Skeletal muscle tissue (tissue), 3 donors: ENCODE measurements at regions not wholly inside any gene's neighbourhood (a gene's known extent, or its start where the extent isn't known, plus 50 kb on each side); places are given as distances from the start of the nearest gene placed in this dataset.

Source experiments
- H3K27ac ChIP-seq: one replicate; pipeline ENCODE4 v1.7.0; 2013; ENCODE audit warnings: mild to moderate bottlenecking, low read depth, low read length, inconsistent platforms
- H3K27me3 ChIP-seq, 3 donors: one replicate each; pipeline ENCODE4 v1.7.0; 2013; ENCODE audit warnings: low read length in 3 of 3; ENCODE audit not compliant: control insufficient read depth in 3 of 3, insufficient read depth in 3 of 3
- H3K36me3 ChIP-seq, 3 donors: one replicate each; pipeline ENCODE4 v1.7.0; 2013; ENCODE audit warnings: low read length in 3 of 3; ENCODE audit not compliant: control insufficient read depth in 3 of 3, insufficient read depth in 3 of 3
- H3K4me1 ChIP-seq, 3 donors: one replicate each; pipeline ENCODE4 v1.7.0; 2013; ENCODE audit warnings: low read length in 3 of 3, mild to moderate bottlenecking in 3 of 3; ENCODE audit not compliant: control insufficient read depth in 3 of 3, insufficient read depth in 3 of 3
- H3K4me3 ChIP-seq, 3 donors: one replicate each; pipeline ENCODE4 v1.7.0; 2013; ENCODE audit warnings: low read length in 3 of 3
- H3K9ac ChIP-seq, 3 donors: one replicate each; pipeline ENCODE4 v1.7.0; 2013; ENCODE audit warnings: low read length in 3 of 3, mild to moderate bottlenecking in 3 of 3, moderate library complexity in 2 of 3, low read depth in 1 of 3
- H3K9me3 ChIP-seq, 3 donors: one replicate each; pipeline ENCODE4 v1.7.0; 2013; ENCODE audit warnings: low read length in 3 of 3; ENCODE audit not compliant: control insufficient read depth in 3 of 3
- donor health status: Osteomylitis.

DNA sequence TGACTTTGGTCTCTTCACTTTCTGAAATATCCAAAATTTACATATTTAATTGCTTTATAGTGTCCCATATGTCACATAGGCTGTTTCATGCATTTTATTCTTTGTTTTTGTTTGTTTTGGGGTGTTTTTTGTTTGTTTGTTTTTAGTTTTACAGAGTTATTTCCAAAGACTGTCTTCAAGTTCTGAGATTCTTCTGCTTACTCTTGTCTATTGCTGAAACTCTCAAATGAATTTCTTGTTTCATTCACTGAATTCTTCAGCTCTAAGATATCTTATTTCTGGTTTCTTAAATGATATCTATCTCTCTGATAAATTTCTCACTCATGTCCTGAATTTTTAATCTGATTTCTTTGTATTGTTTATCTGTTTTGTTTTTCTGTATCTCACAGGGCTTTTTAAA is 412.0 kb upstream of the ATP2B1 start:
- peaks cover 0 to 5% (median 3%) of the 10 kb centered on the region in 3 donors for H3K4me1 ChIP-seq
- no peak overlapping the region for H3K9ac ChIP-seq
- no peaks in the 10 kb centered on the region for H3K27me3 ChIP-seq
- no peak overlapping the region for H3K27ac ChIP-seq
- peaks cover 0 to 12% (median 4%) of the 10 kb centered on the region in 3 donors for H3K9me3 ChIP-seq
- H3K4me3 ChIP-seq, result no peak overlapping the region
- H3K36me3 ChIP-seq, result no peaks in the 10 kb centered on the region

- Histone ChIP-seq H3K4me1 (peaks cover 3 to 7% (median 5%) of the 10 kb centered on the region in 3 donors), H3K27ac (no peak overlapping the region), H3K9ac (no peak overlapping the region), H3K36me3 (no peaks in the 10 kb centered on the region), H3K27me3 (no peaks in the 10 kb centered on the region), H3K4me3 (no peak overlapping the region), H3K9me3 (no peaks in the 10 kb centered on the region)
Measured at GRCh38 chr12:90112666-90113065, 404.0 kb upstream of the ATP2B1 start.

DNA sequence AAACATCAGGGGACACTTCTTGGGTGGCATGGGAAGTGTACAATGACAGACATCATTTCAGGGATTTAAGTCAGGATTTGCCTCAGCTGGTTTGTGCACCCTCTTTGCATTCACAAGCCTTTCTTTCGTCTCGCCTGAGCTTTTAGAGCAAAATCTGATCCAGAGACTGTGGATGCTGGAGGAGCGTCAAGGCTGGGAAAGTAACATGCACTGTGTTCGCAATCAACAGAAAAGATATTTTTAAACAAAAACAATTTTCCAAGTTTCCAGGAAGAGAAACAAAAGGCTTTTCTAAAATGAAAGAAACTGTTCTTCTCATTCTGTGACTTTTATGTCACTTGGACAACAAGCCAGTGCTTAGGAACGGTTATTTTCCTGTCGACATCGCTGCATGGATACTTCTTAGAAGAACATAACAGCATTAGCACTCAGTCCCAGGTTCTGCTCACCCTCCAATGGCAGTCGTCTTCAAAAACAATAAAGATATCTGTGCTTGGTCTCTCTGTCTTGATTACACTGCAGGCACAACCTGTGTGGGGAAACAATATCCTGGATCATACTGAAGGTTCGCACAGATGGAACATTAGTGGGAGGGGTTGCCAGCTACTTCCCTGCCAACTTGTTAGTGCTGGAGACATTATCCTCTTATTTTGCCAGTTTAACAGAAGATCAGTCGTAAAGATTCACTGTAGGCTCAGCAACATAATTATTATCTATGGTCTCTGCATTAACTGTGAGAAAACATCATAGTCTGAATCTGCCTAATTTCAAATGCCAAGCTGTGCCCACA is 403.3 kb upstream of the ATP2B1 start:
- Histone ChIP-seq H3K9ac (no peak overlapping the region), H3K9me3 (no peaks in the 10 kb centered on the region), H3K27ac (no peak overlapping the region), H3K4me1 (peaks cover 3 to 7% (median 5%) of the 10 kb centered on the region in 3 donors), H3K4me3 (no peak overlapping the region), H3K27me3 (no peaks in the 10 kb centered on the region), H3K36me3 (no peaks in the 10 kb centered on the region)

DNA sequence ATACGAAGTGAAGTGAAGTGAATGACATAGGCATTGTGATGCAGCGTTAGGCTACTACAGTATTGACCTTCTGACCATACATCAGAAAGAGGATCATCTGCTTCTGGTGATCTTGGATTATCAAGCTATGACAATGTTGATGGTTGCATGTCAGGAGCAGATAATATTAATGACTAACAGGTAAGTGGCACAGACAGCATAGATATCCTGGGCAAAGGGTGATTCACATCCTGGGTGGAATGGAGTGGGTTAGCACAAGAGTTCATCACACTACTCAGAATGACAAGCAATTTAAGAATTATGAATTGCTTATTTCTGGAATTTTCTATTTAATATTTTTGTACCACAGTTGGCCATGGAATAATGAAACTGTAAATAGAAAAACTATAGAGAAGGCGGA is 397.9 kb upstream of the ATP2B1 start:
- Histone ChIP-seq H3K27ac (no peak overlapping the region), H3K36me3 (no peaks in the 10 kb centered on the region), H3K9me3 (no peaks in the 10 kb centered on the region), H3K27me3 (no peaks in the 10 kb centered on the region), H3K4me3 (no peak overlapping the region), H3K4me1 (peaks cover 0 to 3% (median under 1%) of the 10 kb centered on the region in 3 donors), H3K9ac (no peak overlapping the region)

DNA sequence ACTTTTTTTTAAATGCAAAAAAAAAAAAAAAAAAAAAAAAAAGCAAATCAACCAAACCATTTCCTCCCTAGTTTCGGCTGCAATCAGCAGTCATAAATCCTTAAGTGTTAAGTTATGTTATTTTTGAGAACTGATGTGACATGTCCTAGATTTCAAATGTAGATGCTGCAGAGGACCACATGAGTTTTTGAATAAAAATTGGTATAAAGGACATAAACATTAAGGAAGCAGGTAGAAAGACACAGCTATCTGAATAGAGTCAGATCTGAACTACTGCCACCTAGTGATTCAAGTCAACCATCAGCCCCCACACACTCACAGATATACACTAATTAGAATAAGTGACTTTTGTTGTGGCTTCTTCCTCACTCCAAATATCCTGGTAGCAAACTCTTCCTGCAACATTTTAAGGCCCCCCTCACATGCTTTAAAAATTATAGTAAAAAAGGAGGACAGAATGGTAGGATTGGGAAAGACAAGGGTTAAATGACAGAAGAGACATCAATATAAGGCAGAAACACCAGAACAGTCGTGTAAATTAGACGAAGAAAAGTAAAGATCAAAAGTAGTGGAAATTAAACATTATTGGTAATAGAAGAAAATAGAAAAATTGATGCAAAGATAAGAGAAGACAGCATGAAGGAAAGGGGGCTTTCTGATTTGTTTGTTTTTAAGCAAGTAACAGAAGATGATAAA is 394.5 kb upstream of the ATP2B1 start:
- Histone ChIP-seq H3K27me3 (no peaks in the 10 kb centered on the region), H3K27ac (no peak overlapping the region), H3K9me3 (no peaks in the 10 kb centered on the region), H3K36me3 (no peaks in the 10 kb centered on the region), H3K4me1 (no peaks in the 10 kb centered on the region), H3K9ac (no peak overlapping the region), H3K4me3 (no peak overlapping the region)

GRCh38 chr12:90100579-90100978 is 391.9 kb upstream of the ATP2B1 start:
- Histone ChIP-seq H3K9me3 (no peaks in the 10 kb centered on the region), H3K36me3 (no peaks in the 10 kb centered on the region), H3K4me1 (no peaks in the 10 kb centered on the region), H3K27ac (no peak overlapping the region), H3K4me3 (no peak overlapping the region), H3K9ac (no peak overlapping the region), H3K27me3 (no peaks in the 10 kb centered on the region)

GRCh38 chr12:90099288-90099687 is 390.6 kb upstream of the ATP2B1 start:
- H3K4me3 ChIP-seq, result no peak overlapping the region
- no peak overlapping the region for H3K27ac ChIP-seq
- H3K27me3 ChIP-seq, result no peaks in the 10 kb centered on the region
- no peaks in the 10 kb centered on the region for H3K36me3 ChIP-seq
- H3K9ac ChIP-seq, result no peak overlapping the region
- H3K9me3 ChIP-seq, result no peaks in the 10 kb centered on the region
- no peaks in the 10 kb centered on the region for H3K4me1 ChIP-seq

DNA sequence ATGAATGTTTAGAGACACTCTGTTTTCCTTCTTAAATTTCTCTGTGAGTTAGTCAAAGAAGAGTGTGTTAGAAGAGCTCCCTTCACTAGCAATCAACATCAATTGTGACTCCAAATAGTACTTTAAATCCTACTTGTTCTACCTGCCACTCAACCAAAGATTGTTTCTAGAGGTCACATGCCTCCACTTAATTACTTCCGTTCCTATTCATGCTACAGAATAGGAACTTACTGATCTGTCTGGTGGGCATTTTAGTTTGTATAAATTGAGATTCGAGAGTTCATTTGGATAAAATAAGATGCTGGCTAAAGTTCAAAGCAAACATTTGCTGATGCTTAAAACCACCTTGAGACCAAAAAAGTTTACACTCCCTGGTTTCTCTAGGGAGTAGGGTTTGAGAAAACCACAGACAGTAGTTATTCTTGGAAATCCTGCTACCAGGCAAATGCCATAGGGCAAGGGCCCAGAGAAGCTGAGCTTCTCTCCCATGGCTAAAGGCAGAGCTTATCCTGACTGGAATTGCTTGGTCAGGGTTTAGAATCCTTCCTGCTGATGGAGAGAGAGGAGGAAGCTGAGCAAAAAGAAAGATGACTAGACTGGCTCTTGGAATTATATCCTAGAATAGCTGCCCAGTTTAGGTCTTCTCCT is 389.6 kb upstream of the ATP2B1 start:
- H3K27me3 ChIP-seq, result no peaks in the 10 kb centered on the region
- no peak overlapping the region for H3K4me3 ChIP-seq
- H3K9me3 ChIP-seq, result no peaks in the 10 kb centered on the region
- no peak overlapping the region for H3K27ac ChIP-seq
- no peaks in the 10 kb centered on the region for H3K4me1 ChIP-seq
- H3K36me3 ChIP-seq, result no peaks in the 10 kb centered on the region
- H3K9ac ChIP-seq, result no peak overlapping the region

DNA sequence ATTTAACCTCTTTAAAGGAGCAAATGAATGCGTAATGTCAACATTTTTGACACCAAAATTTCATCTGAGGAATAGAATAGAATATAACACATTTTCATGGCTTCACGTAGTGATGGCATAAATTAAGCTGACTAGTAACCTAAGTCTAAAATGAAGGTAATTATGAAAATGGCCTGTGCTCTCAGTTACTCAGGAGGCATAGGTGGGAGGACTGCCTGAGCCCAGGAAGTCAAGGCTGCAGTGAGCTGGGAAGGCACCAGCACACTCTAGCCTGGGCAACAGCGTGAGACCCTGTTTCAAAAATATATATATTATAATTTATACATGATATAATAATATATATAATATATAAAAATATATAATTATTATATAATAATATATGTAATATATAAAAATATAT is 383.2 kb upstream of the ATP2B1 start:
- no peak overlapping the region for H3K9ac ChIP-seq
- H3K4me3 ChIP-seq, result no peak overlapping the region
- H3K36me3 ChIP-seq, result no peaks in the 10 kb centered on the region
- H3K4me1 ChIP-seq, result peaks cover 4 to 9% (median 6%) of the 10 kb centered on the region in 3 donors
- H3K9me3 ChIP-seq, result no peaks in the 10 kb centered on the region
- H3K27ac ChIP-seq, result no peak overlapping the region
- H3K27me3 ChIP-seq, result no peaks in the 10 kb centered on the region
